SK-N-SH (cell line): ENCODE measurements at regions not wholly inside any gene's neighbourhood (a gene's known extent, or its start where the extent isn't known, plus 50 kb on each side); places are given as distances from the start of the nearest gene placed in this dataset.
A peak's percentile ranks its signal among the peaks of the same experiment; 100 is the strongest.

Source experiments
- CTCF ChIA-PET: fragments of 300-600, 350-600 bp; formaldehyde crosslinking; extraction: SDS; loops from one replicate; lab custom pipeline; 2021; lab: Yijun Ruan, JAX
- POLR2A ChIA-PET: fragments of 350-600 bp; sonication (Branson Sonifier 250); formaldehyde crosslinking; extraction: SDS; loops from one replicate; lab custom pipeline; 2020; ENCODE audit warnings: antibody characterized with exemption, inconsistent platforms; lab: Yijun Ruan, JAX
- DNase-seq: peaks from one replicate; pipeline ENCODE4 v3.0.0; 2012
- H2AFZ ChIP-seq: fragments of 200-600 bp; sonication (generic); 2 replicates; pipeline ENCODE4 v1.8.1; 2016; ENCODE audit warnings: antibody characterized with exemption, mild to moderate bottlenecking, low read depth
- H3F3A ChIP-seq: fragments of 200-600 bp; sonication (generic); replicated peaks from 2 replicates; pipeline ENCODE3; 2016; ENCODE audit warnings: antibody characterized with exemption, mild to moderate bottlenecking; ENCODE audit not compliant: insufficient read depth
- H3K27ac ChIP-seq, 2 experiments: fragments of 200-500 bp in 1 of 2; fragments of 200-600 bp in 1 of 2; sonication (Bioruptor generic) in 1 of 2; sonication (generic), shearing (Covaris generic) in 1 of 2; 2 replicates each; pipeline versions ENCODE4 v1.5.1 to v1.6.1; 2014 to 2016; ENCODE audit warnings: low read depth in 2 of 2, inconsistent platforms in 1 of 2, low read length in 1 of 2, mild to moderate bottlenecking in 1 of 2, mixed read lengths in 1 of 2
- H3K27me3 ChIP-seq: fragments of 200-600 bp; sonication (generic), shearing (Covaris generic); 2 replicates; pipeline ENCODE4 v1.6.1; 2016; ENCODE audit warnings: mixed run types; ENCODE audit not compliant: insufficient read depth
- H3K36me3 ChIP-seq, 2 experiments: fragments of 200-500 bp in 1 of 2; fragments of 200-600 bp in 1 of 2; sonication (Bioruptor generic) in 1 of 2; sonication (generic) in 1 of 2; replicated peaks in 1 of 2; 2 replicates each; pipeline versions ENCODE3 to v1.5.1; 2014 to 2016; ENCODE audit warnings: low read length in 1 of 2, mild to moderate bottlenecking in 1 of 2; ENCODE audit not compliant: insufficient read depth in 2 of 2, control insufficient read depth in 1 of 2
- H3K4me1 ChIP-seq, 2 experiments: fragments of 200-500 bp in 1 of 2; fragments of 200-600 bp in 1 of 2; sonication (Bioruptor generic) in 1 of 2; sonication (generic), shearing (Covaris generic) in 1 of 2; 2 replicates each; pipeline versions ENCODE4 v1.5.1 to v1.6.1; 2014 to 2016; ENCODE audit warnings: low read depth in 1 of 2, low read length in 1 of 2, mixed run types in 1 of 2; ENCODE audit not compliant: insufficient read depth in 2 of 2, control insufficient read depth in 1 of 2
- H3K4me2 ChIP-seq: fragments of 200-600 bp; sonication (generic), shearing (Covaris generic); 2 replicates; pipeline ENCODE4 v1.6.1; 2017; ENCODE audit warnings: mixed run types
- H3K4me3 ChIP-seq, 2 experiments: fragments of 200-500 bp in 1 of 2; fragments of 200-600 bp in 1 of 2; sonication (Bioruptor generic) in 1 of 2; sonication (generic), shearing (Covaris generic) in 1 of 2; 2 replicates each; pipeline versions ENCODE4 v1.5.1 to v1.8.1; 2014 to 2016; ENCODE audit warnings: low read depth in 2 of 2, inconsistent platforms in 1 of 2, low read length in 1 of 2, mild to moderate bottlenecking in 1 of 2, mixed read lengths in 1 of 2, moderate library complexity in 1 of 2
- H3K79me2 ChIP-seq: fragments of 200-600 bp; sonication (generic); 2 replicates; pipeline ENCODE4 v1.8.1; 2017; ENCODE audit warnings: mild to moderate bottlenecking; ENCODE audit not compliant: insufficient read depth
- H3K9ac ChIP-seq: fragments of 200-600 bp; sonication (generic); 2 replicates; pipeline ENCODE4 v1.6.1; 2017; ENCODE audit warnings: mixed run types
- H3K9me2 ChIP-seq: fragments of 200-600 bp; sonication (generic); 2 replicates; pipeline ENCODE4 v1.6.1; 2017; ENCODE audit warnings: mixed run types
- H3K9me3 ChIP-seq: fragments of 200-600 bp; sonication (generic); 2 replicates; pipeline ENCODE4 v1.6.1; 2017; ENCODE audit warnings: mixed run types, mild to moderate bottlenecking, moderate library complexity
- H4K20me1 ChIP-seq: fragments of 200-600 bp; sonication (generic); 2 replicates; pipeline ENCODE4 v1.6.1; 2017; ENCODE audit warnings: mild to moderate bottlenecking, mixed run types; ENCODE audit not compliant: insufficient read depth
- CHD2 ChIP-seq: fragments of 150-350 bp; IDR thresholded peaks from 2 replicates; pipeline ENCODE4 v1.6.1; 2018; ENCODE audit warnings: low read length; ENCODE audit not compliant: partially characterized antibody
- NRF1 ChIP-seq: IDR thresholded peaks from 2 replicates; pipeline ENCODE4 v1.6.1; 2012; ENCODE audit warnings: low read depth, mild to moderate bottlenecking, low read length
- PBX3 ChIP-seq: IDR thresholded peaks from 2 replicates; pipeline ENCODE4; 2012
- POLR2AphosphoS5 ChIP-seq: IDR thresholded peaks from 2 replicates; pipeline ENCODE4 v1.6.1; 2012; ENCODE audit warnings: low read depth, low read length
- RCOR1 ChIP-seq: fragments of 150-350 bp; IDR thresholded peaks from 2 replicates; pipeline ENCODE4 v1.6.1; 2017; ENCODE audit warnings: antibody characterized with exemption, low read length
- RFX5 ChIP-seq: IDR thresholded peaks from 2 replicates; pipeline ENCODE4 v1.6.1; 2012; ENCODE audit warnings: mild to moderate bottlenecking, improper control_type of control experiment, low read length
- RXRA ChIP-seq: IDR thresholded peaks from 2 replicates; pipeline ENCODE4 v1.4.0; 2012; ENCODE audit warnings: low read depth, mild to moderate bottlenecking, borderline replicate concordance
- SIN3A ChIP-seq: IDR thresholded peaks from 2 replicates; pipeline ENCODE4 v1.6.1; 2012; ENCODE audit warnings: low read depth, mild to moderate bottlenecking, low read length, moderate library complexity, borderline replicate concordance
- SMC3 ChIP-seq: IDR thresholded peaks from 2 replicates; pipeline ENCODE4 v1.6.1; 2012; ENCODE audit warnings: low read depth, low read length, improper control_type of control experiment
- TAF1 ChIP-seq: IDR thresholded peaks from 2 replicates; pipeline ENCODE4 v1.6.1; 2012; ENCODE audit warnings: low read depth, mild to moderate bottlenecking, low read length, moderate library complexity, borderline replicate concordance
- USF1 ChIP-seq: IDR thresholded peaks from 2 replicates; pipeline ENCODE4 v1.4.0; 2012; ENCODE audit warnings: low read depth, borderline replicate concordance
- USF2 ChIP-seq: fragments of 150-350 bp; IDR thresholded peaks from 2 replicates; pipeline ENCODE4 v1.6.1; 2017; ENCODE audit warnings: antibody characterized with exemption, low read length, low read depth, borderline replicate concordance
- WGBS: methylation state at CpG from one replicate; pipeline ENCODE4 v1.1.6; 2017; ENCODE audit warnings: low lambda C conversion rate; 5-methylcytosine and 5-hydroxymethylcytosine counted together
- TF ChIP-seq, protein P1 (sequence below): IDR thresholded peaks from 2 replicates; pipeline ENCODE4 v1.4.0; 2012; ENCODE audit warnings: low read depth, borderline replicate concordance
- TF ChIP-seq, protein P2 (sequence below): IDR thresholded peaks from 2 replicates; pipeline ENCODE4 v1.6.1; 2012; ENCODE audit warnings: mild to moderate bottlenecking, low read depth, low read length, moderate library complexity

DNA sequence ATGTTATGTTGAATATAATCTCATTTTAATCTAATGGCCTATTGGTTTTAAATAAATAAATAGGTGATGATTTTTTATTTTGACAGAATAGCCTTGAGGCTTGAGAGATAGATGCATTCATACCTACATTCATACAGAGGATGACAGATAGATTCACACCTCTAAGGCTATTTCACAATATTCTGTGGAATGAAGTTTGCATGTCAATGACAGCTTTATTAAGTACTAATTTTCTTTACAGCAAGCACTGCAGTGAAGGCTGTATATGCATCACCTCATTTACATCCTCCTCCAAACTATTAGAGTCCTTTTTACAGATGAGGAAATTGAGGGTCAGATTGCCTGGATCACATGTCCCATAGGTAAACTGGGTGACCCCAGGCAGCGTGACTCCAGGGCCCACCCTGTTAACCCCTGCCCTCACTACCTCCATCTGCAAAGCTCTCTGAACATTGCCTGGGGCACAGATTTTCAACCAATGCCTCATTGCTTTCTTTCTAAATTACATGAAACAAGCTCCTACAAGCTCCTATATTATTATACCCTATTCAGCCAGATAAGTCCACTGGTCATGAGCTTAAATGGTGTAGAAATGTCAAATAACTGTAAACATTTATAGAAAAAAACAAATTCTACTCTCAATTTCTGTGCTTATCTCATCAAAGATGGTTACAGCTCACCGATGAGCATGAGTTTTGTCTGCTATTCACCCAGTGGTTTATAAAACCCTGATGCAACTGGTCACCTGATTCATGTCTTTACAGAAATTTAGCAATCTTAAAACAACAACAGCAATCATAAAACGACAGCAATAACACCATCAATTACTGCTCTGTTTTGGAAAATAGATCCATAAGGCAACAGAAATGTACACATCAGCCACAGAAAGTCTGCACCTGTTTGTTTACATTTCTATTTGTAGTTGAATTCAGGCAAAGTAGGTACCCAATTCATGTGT lies 338.0 kb downstream of the NSG2 start:
- H3K9ac ChIP-seq: no peak overlapping the region; the same call in 1 of the 2 replicates
- no peak overlapping the region for H2AFZ ChIP-seq
- no peak for TF ChIP-seq RCOR1
- no peak for TF ChIP-seq POLR2AphosphoS5
- TF ChIP-seq NRF1: no peak
- TF ChIP-seq RFX5: no peak
- TF ChIP-seq, protein P1, sequence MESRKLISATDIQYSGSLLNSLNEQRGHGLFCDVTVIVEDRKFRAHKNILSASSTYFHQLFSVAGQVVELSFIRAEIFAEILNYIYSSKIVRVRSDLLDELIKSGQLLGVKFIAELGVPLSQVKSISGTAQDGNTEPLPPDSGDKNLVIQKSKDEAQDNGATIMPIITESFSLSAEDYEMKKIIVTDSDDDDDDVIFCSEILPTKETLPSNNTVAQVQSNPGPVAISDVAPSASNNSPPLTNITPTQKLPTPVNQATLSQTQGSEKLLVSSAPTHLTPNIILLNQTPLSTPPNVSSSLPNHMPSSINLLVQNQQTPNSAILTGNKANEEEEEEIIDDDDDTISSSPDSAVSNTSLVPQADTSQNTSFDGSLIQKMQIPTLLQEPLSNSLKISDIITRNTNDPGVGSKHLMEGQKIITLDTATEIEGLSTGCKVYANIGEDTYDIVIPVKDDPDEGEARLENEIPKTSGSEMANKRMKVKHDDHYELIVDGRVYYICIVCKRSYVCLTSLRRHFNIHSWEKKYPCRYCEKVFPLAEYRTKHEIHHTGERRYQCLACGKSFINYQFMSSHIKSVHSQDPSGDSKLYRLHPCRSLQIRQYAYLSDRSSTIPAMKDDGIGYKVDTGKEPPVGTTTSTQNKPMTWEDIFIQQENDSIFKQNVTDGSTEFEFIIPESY: no peak
- no peak for TF ChIP-seq RXRA
- no peak for TF ChIP-seq SIN3A
- H3K36me3 ChIP-seq: no peaks in the 10 kb centered on the region
- no peaks in the 10 kb centered on the region for H3K9me2 ChIP-seq
- H3K4me2 ChIP-seq: peak overlapping the region; percentile 66; the same call in 1 of the 2 replicates
- peaks cover 31 to 39% of the 10 kb centered on the region in 2 experiments for H3K4me1 ChIP-seq
- peak; percentile 32 for DNase-seq
- H3K9me3 ChIP-seq: no peaks in the 10 kb centered on the region
- POLR2A ChIA-PET: no interaction called here
- H3K79me2 ChIP-seq: no peaks in the 10 kb centered on the region
- CTCF ChIA-PET: interaction anchor here (0.7 to 2.4 kb wide), 2 partner anchors 10 to 36 kb away, joined by 3 to 12 read pairs; no protein-coding TSS in a partner anchor
- H4K20me1 ChIP-seq: no peaks in the 10 kb centered on the region
- no peaks in the 10 kb centered on the region for H3K27me3 ChIP-seq
- H3F3A ChIP-seq: peaks cover 32% of the 10 kb centered on the region
- WGBS: 79% methylated on average over 3 of the region's 3 CpGs
- peak overlapping the region; percentile 59 to 91 for H3K27ac ChIP-seq
- H3K4me3 ChIP-seq: no peak overlapping the region

GRCh38 chr5:174384509-174384947 lies 339.0 kb downstream of the NSG2 start:
- peak overlapping the region; percentile 50 for H2AFZ ChIP-seq
- ChIA-PET POLR2A (no interaction called here), CTCF (interaction anchor here (1.2 to 2.4 kb wide), 2 partner anchors 11 to 35 kb away, joined by 3 to 12 read pairs; no protein-coding TSS in a partner anchor)
- peak; percentile 79 for DNase-seq
- no peaks in the 10 kb centered on the region for H3K9me2 ChIP-seq
- H3K9me3 ChIP-seq: no peaks in the 10 kb centered on the region
- peaks cover 31 to 39% of the 10 kb centered on the region in 2 experiments for H3K4me1 ChIP-seq
- no peaks in the 10 kb centered on the region for H3K36me3 ChIP-seq
- no peaks in the 10 kb centered on the region for H3K79me2 ChIP-seq
- H3K27ac ChIP-seq: peak overlapping the region; percentile 59 to 91
- H3K4me2 ChIP-seq: peak overlapping the region; percentile 66
- 18% methylated on average over 17 of the region's 17 CpGs for WGBS
- no peaks in the 10 kb centered on the region for H3K27me3 ChIP-seq
- H3K4me3 ChIP-seq: peak overlapping the region in 1 of 2 experiments; percentile 39; a peak in 1 of 4 replicates
- peak overlapping the region; percentile 9; the same call in 1 of the 2 replicates for H3K9ac ChIP-seq
- H3F3A ChIP-seq: peaks cover 32% of the 10 kb centered on the region
- H4K20me1 ChIP-seq: no peaks in the 10 kb centered on the region
- TF ChIP-seq TAF1 (no peak), PBX3 (peak; percentile 98), SIN3A (peak; percentile 37; the same call in 1 of the 2 replicates), USF2 (no peak), SMC3 (no peak), CHD2 (peak; percentile 75), RXRA (no peak; the same call in 1 of the 2 replicates), USF1 (0 out of 2 replicates have a peak, but pooled peaks have one; percentile 17)
- TF ChIP-seq, protein P2, sequence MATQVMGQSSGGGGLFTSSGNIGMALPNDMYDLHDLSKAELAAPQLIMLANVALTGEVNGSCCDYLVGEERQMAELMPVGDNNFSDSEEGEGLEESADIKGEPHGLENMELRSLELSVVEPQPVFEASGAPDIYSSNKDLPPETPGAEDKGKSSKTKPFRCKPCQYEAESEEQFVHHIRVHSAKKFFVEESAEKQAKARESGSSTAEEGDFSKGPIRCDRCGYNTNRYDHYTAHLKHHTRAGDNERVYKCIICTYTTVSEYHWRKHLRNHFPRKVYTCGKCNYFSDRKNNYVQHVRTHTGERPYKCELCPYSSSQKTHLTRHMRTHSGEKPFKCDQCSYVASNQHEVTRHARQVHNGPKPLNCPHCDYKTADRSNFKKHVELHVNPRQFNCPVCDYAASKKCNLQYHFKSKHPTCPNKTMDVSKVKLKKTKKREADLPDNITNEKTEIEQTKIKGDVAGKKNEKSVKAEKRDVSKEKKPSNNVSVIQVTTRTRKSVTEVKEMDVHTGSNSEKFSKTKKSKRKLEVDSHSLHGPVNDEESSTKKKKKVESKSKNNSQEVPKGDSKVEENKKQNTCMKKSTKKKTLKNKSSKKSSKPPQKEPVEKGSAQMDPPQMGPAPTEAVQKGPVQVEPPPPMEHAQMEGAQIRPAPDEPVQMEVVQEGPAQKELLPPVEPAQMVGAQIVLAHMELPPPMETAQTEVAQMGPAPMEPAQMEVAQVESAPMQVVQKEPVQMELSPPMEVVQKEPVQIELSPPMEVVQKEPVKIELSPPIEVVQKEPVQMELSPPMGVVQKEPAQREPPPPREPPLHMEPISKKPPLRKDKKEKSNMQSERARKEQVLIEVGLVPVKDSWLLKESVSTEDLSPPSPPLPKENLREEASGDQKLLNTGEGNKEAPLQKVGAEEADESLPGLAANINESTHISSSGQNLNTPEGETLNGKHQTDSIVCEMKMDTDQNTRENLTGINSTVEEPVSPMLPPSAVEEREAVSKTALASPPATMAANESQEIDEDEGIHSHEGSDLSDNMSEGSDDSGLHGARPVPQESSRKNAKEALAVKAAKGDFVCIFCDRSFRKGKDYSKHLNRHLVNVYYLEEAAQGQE: no peak
